Muscle of arm (tissue), 1 donor: ENCODE measurements at regions not wholly inside any gene's neighbourhood (a gene's known extent, or its start where the extent isn't known, plus 50 kb on each side); places are given as distances from the start of the nearest gene placed in this dataset.
A peak's percentile ranks its signal among the peaks of the same experiment; 100 is the strongest.

Experiments used
- DNase-seq: peaks from one replicate; pipeline ENCODE4 v3.0.0-alpha.2; 2013

DNA sequence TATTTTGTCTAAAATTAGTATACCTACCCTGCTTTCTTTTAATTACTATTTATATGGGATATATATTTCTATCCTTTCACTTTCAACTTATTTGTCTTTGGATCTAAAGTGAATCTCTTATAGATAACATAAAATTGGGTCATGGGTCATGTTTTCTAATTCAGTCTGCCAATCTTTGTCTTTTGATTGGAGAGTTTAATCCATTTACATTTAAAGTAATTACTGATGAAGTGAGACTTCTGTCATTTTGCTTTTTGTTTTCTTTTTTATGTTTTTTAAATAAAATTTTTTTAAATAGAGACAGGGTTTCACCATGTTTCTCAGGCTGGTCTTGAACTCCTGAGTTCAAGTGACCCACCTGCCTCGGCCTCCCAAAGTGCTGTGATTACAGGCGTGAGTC is 50.5 kb upstream of the PRDM1 start:
- no peak for DNase-seq

DNA sequence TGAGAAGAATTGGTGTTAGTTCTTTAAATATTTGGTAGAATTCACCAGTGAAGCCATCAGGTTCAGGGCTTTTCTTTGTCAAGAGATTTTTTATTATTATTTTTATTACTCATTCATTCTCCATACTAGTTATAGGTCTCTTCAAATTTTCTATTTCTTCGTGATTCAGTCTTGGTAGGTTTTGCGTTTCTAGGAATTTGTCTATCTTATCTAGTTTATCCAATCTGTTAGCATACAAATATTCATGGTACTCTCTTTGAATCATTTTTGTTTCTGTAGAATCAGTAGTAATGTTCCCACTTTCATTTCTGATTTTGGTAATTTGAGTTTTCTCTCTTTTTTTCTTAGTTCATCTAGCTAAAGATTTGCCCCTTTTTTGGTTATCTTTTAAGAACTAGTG is 52.3 kb upstream of the PRDM1 start:
- no peak for DNase-seq

DNA sequence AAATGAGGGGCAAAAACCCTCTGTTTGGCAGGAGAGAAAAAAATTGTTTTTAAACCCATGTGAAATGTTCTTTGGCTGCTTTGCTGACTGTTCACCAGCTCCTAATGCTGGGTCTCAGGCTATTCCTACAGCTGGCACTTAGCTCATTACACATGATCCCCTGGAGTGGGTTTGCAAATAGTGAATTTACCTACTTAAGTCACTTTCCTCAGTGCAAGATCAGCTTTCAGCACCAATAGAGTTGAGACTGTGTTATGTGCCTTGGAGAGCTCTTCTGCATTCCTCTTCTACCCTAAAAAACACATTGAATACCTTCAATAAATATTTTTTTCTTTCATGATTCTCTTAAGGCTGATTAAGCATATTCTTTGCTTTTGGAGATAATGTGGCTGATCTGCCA is 58.4 kb upstream of the PRDM1 start:
- DNase-seq: no peak

DNA sequence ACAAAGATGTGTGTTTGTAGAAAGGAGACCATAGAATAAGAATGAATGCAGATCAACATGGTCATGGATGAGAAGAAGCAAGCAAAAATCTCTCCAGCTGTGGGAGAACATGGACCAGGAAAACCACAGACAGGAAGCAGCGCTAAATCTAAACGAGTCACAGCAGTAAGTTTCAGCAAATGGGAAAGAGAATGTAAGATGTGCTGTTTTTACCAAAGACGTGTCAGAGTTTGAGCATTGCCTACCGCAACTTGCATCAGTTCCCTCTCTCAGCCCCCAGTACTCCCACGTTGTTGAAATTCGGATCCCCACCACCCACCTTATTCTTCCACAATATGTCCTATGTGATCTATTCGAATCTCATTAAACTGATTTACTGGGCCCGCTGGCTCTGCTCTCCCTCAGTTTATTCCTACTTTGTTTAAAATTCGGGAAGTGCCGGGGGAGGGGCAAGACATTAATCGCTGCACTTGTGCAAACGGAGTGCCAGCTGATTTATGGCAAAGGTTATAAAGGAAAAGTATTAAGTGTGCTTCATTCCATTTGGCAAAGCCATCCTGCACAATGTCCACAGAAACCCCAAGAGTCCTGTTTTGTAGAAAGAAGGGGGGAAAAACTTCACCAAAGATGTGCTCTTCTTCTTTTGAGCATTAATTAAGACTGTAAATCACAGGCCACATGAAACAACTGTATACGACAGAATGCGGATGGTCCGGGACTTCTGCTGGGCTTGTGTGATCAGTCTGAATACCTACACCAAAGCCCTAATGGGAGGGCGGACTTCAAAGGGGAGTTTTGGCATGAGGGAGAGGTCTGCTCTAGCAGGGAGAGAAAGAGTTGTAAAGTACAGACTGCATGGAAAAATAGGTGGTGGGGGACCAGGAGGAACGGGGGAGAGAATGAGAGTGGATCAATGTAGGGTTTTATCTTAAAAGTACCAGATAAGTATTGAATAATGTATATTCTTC is 59.1 kb upstream of the PRDM1 start:
- no peak for DNase-seq

DNA sequence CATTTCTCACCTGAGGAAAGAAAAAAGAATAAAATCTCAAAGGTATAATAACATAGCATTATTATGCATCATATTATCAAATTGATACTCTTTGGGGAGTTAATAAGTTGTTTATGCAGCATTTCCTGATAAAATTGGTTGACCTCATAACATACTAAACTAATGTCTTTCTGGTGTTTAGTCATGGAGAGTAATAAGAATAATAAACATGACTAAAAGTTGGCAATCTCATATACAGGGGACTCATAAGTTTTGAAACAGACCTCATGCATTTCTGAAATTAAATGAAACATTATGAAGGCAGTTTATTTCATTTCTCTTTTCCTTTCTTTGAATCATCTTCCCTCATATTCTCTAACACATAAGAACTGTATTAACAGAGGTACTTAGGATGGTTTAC is 60.5 kb upstream of the PRDM1 start:
- no peak for DNase-seq

DNA sequence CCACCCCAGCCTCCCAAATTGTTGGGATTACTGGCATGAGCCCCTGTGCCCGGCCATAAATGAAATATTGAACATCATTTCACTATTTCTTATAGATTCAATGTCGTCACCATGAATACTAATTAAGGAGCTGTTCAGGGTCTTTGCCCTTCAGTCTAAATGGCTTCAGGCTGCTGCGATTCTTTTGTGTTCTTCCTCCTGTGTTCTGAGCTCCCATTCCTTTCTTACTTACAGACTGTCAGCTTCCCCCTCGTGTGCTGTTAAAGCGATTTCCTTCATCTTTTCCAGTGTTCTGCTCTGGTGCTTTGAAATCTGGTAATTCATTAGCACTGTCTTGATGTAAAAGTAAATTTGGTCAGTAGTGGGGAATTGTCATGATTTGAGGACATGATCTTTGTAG is 63.3 kb upstream of the PRDM1 start:
- DNase-seq: no peak

DNA sequence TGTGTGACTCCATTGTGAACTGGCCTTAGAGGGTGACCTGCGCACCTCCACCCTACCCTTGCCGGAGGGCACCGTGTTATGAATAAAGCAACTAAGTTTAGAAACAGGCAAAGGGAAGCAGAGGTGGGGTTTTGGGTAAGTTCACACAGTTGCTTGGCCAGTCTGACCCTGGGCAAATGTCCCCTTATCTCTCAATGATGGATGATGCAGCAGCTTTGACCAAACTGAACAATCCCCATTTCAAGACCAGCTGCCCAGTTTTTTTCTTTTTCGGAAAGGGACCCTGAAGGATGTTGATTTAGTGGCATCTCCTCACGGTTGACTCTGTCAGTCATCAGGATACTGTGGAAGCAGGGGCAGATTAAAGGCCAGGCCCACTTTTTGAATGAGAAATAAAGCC is 68.7 kb upstream of the PRDM1 start:
- DNase-seq: no peak

DNA sequence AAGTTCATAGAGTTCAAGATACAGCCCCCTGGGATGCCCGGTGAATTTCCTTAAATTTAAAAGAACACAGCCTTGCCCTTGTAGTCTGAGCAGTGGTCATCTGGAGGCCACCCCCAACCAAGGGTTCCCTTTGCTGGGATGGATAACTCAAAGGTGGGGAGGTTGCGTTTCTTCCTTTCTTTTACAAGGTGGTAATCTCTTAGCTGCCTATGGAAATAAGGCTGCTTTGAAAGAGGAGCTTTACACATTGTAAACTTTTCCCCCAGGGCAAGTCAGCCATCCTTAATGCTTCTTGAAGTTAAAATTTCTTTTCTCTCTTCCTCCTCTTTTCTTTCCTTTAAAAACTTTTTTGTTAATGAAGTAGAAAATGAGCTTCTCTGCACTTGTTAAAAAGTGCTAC is 71.2 kb upstream of the PRDM1 start:
- no peak for DNase-seq

DNA sequence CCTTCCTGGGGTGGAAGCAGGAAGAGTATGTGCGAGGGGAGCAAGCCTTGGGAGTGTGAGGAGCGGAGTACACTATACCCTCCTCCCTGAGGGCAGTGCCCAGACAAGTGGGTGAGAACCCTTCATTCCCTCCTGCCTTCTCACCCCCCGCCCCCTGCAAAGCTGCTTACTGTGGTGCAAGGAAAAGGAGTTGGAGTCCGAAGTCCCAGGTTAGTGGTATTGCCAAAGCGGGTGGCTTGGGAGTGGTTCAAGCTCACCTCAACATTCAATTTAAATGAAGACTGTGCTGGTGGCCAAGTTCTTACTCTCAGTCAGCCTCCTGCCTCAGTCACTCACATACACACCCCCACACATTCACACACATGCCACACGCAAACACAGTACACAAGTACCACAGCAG is 74.7 kb upstream of the PRDM1 start:
- no peak for DNase-seq

DNA sequence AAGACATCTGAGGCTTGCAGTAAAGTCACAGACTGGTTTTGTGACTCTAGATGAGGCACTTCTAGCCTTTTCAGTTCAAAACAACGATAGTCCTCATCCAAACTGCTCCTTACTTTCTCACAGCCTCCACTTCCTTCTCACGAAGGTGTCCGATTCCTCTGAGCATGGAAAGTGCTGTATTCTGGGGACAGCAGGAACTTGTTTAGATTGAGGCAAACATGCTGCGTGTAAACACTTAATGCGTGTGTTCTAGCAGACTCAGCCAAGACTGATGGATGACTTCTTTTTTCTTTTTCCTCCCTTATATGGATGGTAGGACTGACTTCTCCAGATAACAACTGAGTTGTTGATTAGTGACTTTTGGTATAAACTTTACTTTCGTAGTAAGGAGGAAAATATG is 80.2 kb upstream of the PRDM1 start:
- no peak for DNase-seq

DNA sequence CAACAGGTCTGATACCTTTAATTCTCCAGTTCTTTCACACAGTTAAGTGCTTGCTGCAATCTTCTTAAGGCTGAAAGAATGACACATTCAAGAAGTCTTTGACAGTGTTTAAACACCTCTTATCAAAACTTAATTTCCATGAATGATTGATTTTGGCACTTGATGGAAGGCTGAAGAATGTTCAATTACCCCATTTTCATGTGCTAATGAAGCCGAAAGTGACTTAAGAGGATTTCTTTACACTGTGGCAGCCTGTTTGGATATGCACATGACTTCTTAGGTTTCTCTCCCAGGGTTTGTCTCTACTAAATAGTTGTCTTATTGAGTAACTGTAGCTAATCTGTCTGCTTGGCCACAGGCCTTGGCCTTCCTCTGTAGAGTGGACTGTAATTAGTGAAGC is 81.1 kb upstream of the PRDM1 start:
- DNase-seq: no peak

DNA sequence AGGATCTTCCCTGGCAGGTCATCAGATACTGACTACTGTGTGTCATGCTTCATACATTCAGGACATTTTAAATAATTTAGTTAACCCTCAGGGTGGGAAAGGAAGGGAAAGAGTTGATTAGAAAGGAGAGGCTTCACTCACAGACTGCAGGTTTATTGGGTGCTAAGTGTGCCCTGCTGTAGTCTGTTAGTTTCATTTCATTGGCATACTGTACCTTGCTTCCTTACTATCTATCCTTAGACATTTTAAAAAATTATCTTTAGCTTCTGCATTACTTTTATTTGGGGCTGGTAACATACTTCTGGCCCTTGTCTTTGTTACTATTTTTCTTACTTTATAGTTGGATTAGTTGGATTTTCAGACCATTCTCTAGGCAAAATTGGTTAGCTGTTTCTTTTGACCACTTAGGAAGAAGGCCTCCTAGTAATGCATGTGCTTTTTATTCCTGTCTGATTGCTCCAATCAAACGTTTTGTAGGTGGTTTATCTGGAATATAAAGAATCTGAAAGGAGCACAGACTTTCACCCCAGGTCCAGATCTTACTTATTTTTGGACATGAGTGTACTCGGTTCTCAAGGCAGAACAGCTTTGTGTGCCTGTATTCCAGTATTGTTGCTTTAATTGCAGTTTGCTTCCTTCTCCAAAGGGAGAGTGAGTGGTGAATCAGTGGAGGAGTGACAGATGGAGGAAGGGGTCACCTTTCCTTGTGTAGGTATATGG is 82.7 kb upstream of the PRDM1 start:
- DNase-seq: no peak

DNA sequence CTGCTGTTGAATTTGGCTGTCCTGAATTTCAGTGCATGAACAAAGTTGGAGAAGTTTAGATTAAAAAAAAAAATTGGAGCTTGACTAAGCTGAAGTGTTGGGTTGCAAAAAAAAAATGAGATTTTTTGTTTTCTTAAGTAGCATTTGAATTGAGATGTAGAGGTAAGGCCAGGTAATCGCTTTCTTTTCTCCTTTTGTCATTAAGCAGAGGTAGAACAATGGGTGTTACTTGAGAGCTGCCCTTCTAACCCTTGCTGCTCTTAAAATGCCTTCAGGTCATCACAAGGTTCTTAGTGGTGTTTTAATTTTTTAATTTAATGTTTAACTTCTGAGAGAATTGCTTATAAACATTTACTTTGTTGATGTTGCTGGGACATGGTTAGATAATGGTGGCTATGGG is 84.1 kb upstream of the PRDM1 start:
- DNase-seq: no peak

DNA sequence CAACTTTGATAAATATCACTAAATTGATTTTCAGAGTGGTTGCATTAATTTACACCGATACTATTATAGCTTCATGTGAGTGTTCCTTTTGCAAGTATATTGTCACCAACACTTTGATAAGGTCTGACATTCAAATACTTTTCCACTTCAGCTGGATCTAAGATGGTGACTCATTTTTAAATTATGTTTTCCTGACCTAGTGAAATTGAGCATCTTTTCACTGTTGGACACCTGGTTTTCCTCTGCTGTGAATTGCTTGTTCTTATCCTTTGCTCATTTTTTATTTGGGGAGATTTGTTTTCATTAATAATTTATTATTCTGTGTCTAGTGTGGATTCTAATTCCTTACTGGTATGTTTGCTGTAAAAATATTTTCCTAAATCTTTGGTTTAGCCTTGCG is 85.2 kb upstream of the PRDM1 start:
- no peak for DNase-seq

DNA sequence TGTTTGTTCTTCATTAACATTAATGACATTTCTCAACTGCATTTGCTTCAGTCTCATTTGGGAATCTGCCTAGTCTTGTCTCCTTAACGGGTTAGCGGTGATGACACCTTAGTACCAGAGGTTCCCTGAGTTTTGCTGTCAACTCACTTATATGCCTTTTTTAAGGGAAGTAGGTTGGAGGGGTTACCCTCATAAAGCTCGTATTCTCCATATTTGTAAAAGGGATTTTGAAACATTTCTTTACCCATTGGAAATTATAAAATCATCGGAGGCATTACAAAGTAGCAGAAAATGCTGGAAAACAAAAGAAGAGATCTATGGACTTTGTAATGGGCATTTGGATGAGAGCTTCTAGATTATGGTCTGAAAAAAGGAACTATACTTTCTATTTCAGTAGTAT is 88.7 kb upstream of the PRDM1 start:
- no peak for DNase-seq

DNA sequence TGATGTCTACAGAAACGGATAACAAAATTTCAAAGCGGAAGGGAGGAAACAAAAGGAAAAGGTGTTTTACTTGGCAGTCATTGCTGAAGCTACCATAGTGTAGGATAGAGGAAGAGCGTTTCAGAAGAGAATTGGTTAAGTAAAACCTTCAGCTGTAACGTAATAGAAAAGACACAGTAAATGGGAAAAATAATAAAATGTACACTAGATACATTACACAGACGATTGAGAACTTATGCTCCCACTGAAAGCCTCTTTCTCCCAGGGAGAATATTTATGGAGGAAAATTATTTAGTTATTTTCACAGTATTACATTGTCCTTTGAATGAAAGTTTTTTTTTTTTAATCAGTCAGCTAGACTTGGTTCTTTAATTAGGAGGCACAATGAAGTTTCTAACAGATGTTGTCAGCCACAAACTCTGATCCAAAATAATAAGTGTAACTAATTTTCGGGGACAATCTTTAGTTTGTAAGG is 90.7 kb upstream of the PRDM1 start:
- DNase-seq: no peak

DNA sequence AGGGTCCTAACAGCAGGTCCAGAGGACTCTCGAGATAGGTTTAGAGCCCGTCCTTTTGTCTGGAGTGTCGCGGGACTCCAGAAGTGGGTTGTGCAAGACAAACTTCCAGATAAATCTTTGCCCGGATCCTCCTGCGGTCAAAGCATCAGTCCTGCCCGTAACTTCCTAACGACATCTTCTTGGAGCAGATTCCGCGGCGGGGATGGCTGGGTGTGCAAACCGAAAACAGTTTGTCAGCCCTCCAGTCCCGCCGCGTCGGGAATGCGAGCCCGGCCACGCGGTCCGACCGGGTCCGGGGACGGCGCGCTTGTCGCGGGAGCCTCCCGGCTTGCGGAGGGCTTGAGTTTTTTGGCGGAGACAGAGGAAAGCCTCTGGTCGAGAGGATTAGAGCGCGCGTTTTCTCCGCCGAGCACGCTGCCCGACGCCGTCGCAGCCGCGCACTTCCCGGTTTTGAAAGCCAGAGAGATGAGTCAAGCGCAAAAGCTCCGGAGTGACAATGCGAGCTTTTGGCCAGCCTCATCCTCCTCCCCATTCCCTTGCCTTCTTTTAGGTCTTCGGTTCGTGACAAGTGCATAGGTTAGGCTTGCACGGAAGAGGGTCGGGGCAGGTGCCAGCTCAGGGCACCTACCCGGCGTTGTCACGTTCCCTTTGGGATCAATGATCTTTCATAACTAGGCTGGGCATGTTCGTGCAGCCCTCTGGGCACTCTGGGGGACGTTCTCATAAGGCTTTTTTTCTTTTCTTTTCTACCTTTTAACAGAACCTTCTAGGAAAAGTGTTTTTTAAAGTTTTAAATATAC is 91.3 kb upstream of the PRDM1 start:
- peak; percentile 67 for DNase-seq

DNA sequence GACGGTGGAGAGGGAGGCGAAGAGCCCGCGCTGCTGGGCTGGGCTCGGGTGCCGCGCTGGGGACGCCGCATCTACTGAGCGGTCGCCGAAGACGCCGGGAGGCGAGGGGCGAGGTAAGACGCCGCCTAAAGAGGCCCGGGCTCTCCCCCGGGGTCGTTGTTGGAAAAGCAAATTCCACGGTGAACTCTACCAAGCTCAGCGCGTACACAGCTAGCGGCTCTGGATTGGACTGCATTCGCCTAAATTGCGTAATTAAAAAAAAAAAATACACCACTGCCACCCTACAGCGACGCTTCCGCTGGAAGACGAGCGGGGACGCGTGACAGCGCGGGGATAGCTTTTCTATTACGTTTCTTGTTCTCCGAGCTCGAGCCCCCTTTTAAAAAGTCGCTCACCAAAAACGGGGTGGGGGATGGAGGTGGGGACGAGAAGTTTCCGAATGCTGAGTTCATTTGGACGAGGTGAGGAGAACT is 92.0 kb upstream of the PRDM1 start:
- DNase-seq: no peak

DNA sequence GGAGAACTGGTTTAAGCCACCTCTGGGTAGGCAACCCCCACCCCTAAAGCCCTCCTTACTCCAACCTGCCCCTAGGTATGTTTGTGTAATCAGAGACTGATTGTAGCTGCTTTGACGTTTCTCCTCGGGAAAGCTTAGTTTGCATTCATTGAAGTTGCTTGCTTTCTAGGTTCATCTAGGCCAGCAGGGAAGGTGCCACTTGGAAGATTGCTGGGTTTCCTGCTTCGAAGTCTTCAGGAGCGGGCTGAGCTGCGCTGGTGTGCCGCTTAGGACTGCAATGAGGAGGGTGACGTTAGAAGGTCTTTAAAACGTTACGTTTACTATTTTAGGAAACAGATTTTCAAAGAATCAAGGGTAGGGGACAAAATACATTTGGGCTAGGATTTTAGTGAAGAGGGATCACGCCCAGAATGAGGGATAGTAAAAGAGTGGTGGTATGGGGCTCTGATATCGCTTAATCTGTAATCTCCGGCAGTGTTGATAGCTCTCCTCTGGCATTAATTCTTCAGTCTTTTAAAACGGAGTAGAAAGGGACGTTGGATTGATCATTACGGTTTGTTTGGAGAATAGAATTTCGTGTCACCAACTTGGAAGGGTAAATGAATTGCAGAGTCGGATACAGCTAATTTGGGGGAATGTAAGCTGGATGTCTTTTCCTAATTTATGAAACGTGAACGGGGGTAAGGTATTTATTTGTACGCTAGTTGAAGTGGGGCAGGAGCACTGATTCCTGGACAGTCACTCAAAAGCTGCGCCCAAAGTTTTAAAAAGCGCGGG is 92.6 kb upstream of the PRDM1 start:
- DNase-seq: no peak

DNA sequence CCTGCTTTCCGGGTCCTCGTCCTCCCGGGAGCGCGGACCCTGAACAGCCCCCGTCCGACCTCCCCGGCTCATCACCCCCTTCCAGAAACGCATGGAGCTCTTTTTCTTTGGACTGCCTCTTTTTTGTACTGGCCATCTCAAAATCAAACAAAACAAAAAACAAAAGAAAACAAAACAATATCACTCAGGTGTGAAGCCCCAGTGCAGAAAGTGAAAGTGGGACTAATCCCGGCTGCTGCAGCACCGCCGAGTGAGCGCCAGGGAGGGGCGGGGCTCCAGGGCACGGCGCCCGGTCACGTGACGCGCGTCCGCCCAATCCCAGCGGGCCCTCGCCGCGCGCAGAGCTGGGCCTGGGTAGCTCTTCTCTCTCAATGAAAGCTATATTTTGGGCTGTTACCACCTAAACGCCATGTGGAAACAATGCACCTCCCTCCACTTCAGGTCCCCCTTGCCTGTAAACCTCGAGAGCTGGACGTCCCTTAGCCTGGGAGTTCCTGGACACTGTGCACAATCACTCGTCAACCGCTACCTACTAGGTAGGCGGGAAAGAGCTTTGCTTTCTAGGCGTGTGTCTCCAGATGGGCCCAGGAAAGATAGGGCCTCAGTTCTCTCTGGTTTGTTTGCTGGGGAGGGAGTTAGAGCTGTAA is 93.7 kb upstream of the PRDM1 start:
- peak; percentile 84 for DNase-seq
